ENCODE measurements at regions not wholly inside any gene's neighbourhood (a gene's known extent, or its start where the extent isn't known, plus 50 kb on each side); places are given as distances from the start of the nearest gene placed in this dataset.

DNA sequence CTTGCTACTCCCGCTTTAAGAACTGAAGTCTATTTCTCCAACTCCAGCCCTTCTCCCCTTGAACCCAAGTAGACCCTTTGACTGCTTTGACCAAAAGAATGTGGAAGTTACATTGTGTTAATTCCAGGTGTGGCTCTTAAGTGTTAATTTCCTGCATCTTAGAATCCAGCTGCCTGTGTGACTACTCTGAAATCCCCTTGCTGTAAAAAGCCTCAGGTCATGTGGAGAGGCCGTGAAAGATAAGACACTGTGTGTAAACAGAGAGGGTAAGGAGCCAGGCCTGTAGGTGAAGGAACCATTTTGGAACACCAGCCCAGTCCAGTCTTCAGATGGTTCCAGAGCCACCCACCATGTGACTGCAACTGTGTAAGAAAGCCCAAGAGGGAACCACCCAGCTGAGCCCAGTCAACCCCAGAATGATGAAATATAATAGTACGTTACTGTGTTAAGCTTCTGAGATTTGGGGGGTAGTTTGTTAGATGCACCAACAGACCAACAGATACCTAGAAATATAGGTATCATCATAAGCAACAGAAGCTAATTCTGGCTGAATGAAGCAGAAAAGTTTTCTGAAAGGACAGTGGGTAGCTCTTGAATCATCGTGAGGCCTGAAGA is 59.4 kb upstream of the CCDC112 start:
- TF ChIP-seq CTCF (IDR thresholded peaks at IDR 0.05; ENCODE audit: low read depth, low read length), result no peak
- H3K4me3 ChIP-seq (ENCODE audit: low read depth, low read length), result no peak overlapping the region

GRCh38 chr5:115355095-115355494 is 58.6 kb upstream of the CCDC112 start:
- no peak overlapping the region for H3K4me3 ChIP-seq (ENCODE audit: low read depth, low read length)
- no peak for TF ChIP-seq CTCF (IDR thresholded peaks at IDR 0.05; ENCODE audit: low read depth, low read length)

DNA sequence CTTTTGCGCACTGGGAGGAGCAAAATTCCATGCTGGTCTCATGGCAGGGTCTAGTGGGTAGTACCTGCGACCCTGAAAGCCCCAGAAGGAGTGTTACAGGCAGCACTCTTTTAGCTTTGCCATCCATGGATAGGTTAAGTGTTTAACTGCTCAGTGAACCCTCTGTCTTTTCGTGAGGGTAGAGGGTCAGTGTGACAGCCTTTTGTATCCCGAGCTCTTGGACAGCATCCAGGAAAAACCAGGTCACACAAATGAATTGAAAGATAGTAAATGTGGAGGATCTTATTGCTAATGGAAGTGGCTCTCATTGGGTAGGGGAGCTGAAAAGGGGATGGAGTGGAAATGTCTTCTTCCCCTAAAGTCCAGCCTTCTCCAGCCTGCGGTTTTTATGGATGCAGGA is 57.8 kb upstream of the CCDC112 start:
- H3K4me3 ChIP-seq (ENCODE audit: low read depth, low read length), result no peak overlapping the region
- no peak for TF ChIP-seq CTCF (IDR thresholded peaks at IDR 0.05; ENCODE audit: low read depth, low read length)

GRCh38 chr5:115352571-115352970 is 56.1 kb upstream of the CCDC112 start:
- TF ChIP-seq CTCF (IDR thresholded peaks at IDR 0.05; ENCODE audit: low read depth, low read length), result no peak
- no peak overlapping the region for H3K4me3 ChIP-seq (ENCODE audit: low read depth, low read length)

DNA sequence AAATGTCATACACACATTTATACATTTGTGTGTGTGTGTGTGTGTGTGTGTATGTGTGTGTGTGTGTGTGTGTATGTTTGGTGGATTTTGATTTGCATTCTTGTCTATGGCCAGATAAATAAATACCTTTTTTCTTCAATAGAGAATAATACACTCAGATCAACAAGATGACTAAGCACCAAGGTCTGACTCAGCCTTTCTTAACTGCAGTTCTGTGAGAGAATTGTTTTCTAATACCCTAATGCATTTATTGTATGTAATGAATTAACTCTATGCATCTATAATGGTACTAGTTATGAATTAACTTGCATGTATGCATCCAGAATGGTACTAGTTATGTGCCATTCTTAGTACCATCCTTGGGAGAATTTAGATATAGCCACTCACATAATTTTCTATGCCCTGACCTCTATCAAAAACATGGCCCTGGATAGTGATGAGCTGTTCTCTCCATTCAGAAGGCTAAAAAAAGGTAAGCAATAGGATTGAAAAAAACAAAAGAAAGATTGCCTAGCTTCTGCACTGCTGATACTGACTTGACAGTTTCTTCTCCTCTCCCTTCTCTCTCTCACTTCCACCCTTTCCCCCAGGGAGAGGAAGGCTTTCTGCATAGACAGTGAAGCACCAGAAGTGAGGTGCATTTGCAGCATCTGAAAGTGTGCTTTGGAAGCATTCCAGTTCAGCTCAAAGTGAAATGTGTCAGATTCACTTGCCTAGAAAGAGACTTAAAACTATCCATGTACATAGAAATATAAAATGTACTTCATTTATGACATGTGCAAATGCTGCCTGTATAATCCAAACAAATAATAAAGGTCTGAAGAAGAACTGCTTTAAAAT is 55.1 kb upstream of the CCDC112 start:
- no peak for TF ChIP-seq CTCF (IDR thresholded peaks at IDR 0.05; ENCODE audit: low read depth, low read length)
- H3K4me3 ChIP-seq (ENCODE audit: low read depth, low read length), result no peak overlapping the region

DNA sequence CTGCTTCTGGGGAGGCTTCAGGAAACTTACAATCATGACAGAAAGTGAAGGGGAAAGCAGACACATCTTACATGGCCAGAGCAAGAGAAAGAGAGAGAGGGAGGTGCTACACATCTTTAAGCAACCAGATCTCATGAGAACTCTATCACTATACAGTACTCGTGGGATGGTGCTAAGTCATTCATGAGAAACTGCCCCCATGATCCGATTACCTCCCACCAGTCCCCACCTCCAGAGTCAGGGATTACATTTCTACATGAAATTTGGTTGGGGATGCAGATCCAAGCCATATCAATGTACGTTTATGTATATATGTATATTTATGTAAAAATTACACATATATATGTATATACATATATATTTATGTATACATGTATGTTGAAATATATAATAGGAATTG is 54.4 kb upstream of the CCDC112 start:
- no peak for TF ChIP-seq CTCF (IDR thresholded peaks at IDR 0.05; ENCODE audit: low read depth, low read length)
- no peak overlapping the region for H3K4me3 ChIP-seq (ENCODE audit: low read depth, low read length)
